Lower lobe of right lung (tissue), 2 donors: ENCODE measurements at regions not wholly inside any gene's neighbourhood (a gene's known extent, or its start where the extent isn't known, plus 50 kb on each side); places are given as distances from the start of the nearest gene placed in this dataset.

Source experiments
- ATAC-seq, 2 donors: fragments of 200-7000 bp; cut with Tn5 transposase; one replicate each; pipeline ENCODE4 v1.9.1; 2020 to 2022; ENCODE audit warnings: mild to moderate bottlenecking in 2 of 2, moderate library complexity in 2 of 2
- DNase-seq: peaks from one replicate; pipeline ENCODE4 v3.0.0-alpha.2; 2020
- H3K27ac ChIP-seq: fragments of 200-600 bp; one replicate; pipeline ENCODE4 v1.8.0; 2022
- H3K27me3 ChIP-seq: fragments of 200-600 bp; one replicate; pipeline ENCODE4 v1.8.0; 2022; ENCODE audit warnings: low read depth
- H3K36me3 ChIP-seq: fragments of 200-600 bp; one replicate; pipeline ENCODE4 v1.8.0; 2022; ENCODE audit warnings: mild to moderate bottlenecking
- H3K4me1 ChIP-seq: fragments of 200-600 bp; one replicate; pipeline ENCODE4 v1.8.0; 2022
- H3K4me3 ChIP-seq: fragments of 200-600 bp; one replicate; pipeline ENCODE4 v1.8.0; 2022; ENCODE audit warnings: mild to moderate bottlenecking
- H3K9me3 ChIP-seq: fragments of 200-600 bp; one replicate; pipeline ENCODE4 v1.8.0; 2022
- CTCF ChIP-seq: fragments of 200-600 bp; IDR thresholded peaks from one replicate; pipeline ENCODE4 v1.8.0; 2022; ENCODE audit warnings: antibody characterized with exemption, mild to moderate bottlenecking
- intact Hi-C: fragments of 100-400 bp; cut with DNase I; formaldehyde crosslinking; loops from one replicate; pipeline ENCODE4 v1.11.0; 2022
- donor health status: DM: no; HTN: yes; CAD: no; lungs with severe emphysema.

DNA sequence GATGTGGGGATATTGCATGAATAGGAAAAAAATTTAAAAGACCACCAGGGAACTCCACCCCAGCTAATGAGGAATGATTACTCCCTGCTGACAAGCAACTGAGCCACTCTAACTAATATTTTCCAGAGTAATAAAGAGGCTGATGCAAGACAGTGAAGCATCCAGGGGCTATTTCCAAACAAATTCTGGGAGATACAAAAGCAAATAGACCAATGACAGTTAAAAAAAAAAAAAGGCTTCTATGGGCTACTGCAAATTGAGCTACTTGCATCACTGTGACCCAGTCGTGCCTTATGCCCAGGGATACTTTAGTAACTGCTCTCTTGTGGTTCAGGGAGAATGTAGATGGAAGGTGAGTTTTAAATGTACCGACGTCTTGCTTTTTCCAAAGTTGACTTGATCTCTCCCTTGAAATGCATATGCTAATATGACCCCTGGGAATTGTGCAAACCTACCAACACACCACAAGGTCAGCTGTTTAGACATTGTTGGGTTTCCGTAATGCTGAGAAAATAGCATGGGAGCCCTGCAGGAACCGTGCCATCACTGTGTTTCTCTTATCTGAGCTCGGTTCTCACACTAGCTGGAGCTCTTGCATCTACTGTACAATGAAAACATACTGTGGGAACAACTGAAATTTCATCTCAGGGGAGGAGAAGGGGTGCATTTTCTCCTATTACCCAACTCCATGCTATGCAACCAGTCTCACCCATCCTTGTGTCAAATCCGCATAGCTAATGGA lies 250.6 kb upstream of the MAP3K1 start:
- intact Hi-C loops: no loop called here
- TF ChIP-seq CTCF: no peak
- H3K4me3 ChIP-seq: no peak overlapping the region
- no peaks in the 10 kb centered on the region for H3K36me3 ChIP-seq
- no peak overlapping the region for H3K27ac ChIP-seq
- ATAC-seq: no peak
- peaks cover 23% of the 10 kb centered on the region for H3K4me1 ChIP-seq
- no peak for DNase-seq
- H3K27me3 ChIP-seq: no peaks in the 10 kb centered on the region
- no peaks in the 10 kb centered on the region for H3K9me3 ChIP-seq

DNA sequence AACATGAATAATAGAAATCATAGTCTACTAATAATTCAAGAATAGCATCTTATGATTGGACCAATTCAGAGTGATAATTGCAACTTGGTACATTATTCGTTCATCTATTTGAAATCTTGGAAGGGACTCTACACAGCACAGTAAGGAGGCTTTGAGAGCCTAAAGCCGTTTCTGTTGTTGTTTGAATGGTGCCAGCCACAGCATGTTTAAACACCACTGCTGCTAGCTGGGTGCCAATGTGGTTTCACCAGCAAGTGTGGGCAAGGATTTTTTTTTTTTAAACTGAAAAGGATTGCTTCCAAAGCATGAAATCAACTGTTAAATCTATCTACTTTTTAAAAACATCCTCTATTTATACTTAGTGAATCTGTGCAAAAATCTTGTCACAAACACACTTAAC lies 253.9 kb upstream of the MAP3K1 start:
- H3K9me3 ChIP-seq: no peaks in the 10 kb centered on the region
- no peaks in the 10 kb centered on the region for H3K36me3 ChIP-seq
- intact Hi-C loops: no loop called here
- ATAC-seq (no peak), DNase-seq (no peak)
- no peak overlapping the region for H3K4me3 ChIP-seq
- H3K27me3 ChIP-seq: no peaks in the 10 kb centered on the region
- no peak overlapping the region for H3K27ac ChIP-seq
- H3K4me1 ChIP-seq: peaks cover 14% of the 10 kb centered on the region
- TF ChIP-seq CTCF: no peak

GRCh38 chr5:56558131-56558745 lies 257.1 kb upstream of the MAP3K1 start:
- no peak for DNase-seq
- intact Hi-C loops: no loop called here
- H3K27me3 ChIP-seq: no peaks in the 10 kb centered on the region
- no peak overlapping the region for H3K4me3 ChIP-seq
- no peak for TF ChIP-seq CTCF
- no peak overlapping the region for H3K27ac ChIP-seq
- H3K4me1 ChIP-seq: no peaks in the 10 kb centered on the region
- ATAC-seq: no peak
- no peaks in the 10 kb centered on the region for H3K36me3 ChIP-seq
- H3K9me3 ChIP-seq: no peaks in the 10 kb centered on the region

DNA sequence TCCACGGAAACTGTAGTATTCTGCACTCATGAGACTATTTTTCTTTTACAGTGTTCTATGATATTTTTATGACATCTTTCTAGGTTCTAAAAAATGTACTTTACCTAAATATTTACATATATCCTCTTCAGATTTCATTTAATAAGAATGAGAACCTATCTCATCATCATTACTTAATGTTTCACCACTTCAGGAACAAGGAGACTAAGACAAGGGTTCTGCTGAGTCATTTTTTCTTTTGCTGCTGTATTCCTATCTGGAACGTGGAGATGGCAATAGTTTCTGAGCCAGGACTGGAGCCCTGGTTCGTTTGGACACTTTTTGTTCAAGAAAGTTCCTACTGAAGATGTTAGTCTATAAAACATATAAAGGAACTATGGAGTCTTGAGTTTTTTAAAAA lies 258.2 kb upstream of the MAP3K1 start:
- Histone ChIP-seq H3K4me1 (no peaks in the 10 kb centered on the region), H3K27ac (no peak overlapping the region), H3K4me3 (no peak overlapping the region), H3K9me3 (no peaks in the 10 kb centered on the region), H3K27me3 (no peaks in the 10 kb centered on the region), H3K36me3 (no peaks in the 10 kb centered on the region)
- TF ChIP-seq CTCF: no peak
- intact Hi-C loops: no loop called here
- ATAC-seq (no peak), DNase-seq (no peak)

DNA sequence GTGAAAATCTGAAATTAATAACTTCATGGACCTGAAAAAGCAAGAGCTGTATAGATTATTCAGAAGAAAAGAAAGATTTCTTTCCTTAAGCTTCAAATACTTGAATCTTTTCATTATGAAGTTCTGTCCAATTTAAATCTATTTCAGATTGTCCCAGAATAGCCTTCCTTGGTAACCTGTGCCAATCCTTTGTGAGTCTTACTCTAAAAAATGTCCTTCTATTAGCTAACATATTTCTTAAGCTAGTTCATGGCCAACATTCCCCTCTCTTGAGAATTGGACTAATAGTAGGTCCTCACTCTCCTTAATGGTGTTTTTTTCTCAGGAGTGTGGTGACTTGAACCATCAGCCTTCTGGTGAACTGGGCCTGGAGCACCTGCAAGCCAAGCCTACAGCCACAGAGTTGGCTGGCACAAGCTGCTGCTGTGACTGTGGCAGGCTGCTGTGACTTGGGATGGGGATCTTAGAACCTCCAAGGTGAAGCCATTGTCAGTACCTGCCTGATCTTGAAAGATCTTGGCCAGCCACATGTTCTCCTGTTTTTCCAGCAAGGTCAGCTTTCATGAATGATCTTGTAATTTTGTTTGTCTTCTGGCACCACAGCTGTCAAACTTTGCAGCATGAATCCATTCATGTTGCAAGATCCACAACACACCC lies 262.6 kb upstream of the MAP3K1 start:
- ATAC-seq: no peak
- Histone ChIP-seq H3K27me3 (no peaks in the 10 kb centered on the region), H3K9me3 (no peaks in the 10 kb centered on the region), H3K36me3 (no peaks in the 10 kb centered on the region), H3K4me3 (no peak overlapping the region), H3K27ac (no peak overlapping the region), H3K4me1 (peaks cover 15% of the 10 kb centered on the region)
- intact Hi-C loops: no loop called here
- DNase-seq: no peak
- no peak for TF ChIP-seq CTCF
